ENCODE measurements at regions not wholly inside any gene's neighbourhood (a gene's known extent, or its start where the extent isn't known, plus 50 kb on each side); places are given as distances from the start of the nearest gene placed in this dataset.
"Not testable (repeated sequence)": the region's sequence is repeated elsewhere in the genome, so short reads cannot be mapped to it uniquely, and the experiment has no call there.

DNA sequence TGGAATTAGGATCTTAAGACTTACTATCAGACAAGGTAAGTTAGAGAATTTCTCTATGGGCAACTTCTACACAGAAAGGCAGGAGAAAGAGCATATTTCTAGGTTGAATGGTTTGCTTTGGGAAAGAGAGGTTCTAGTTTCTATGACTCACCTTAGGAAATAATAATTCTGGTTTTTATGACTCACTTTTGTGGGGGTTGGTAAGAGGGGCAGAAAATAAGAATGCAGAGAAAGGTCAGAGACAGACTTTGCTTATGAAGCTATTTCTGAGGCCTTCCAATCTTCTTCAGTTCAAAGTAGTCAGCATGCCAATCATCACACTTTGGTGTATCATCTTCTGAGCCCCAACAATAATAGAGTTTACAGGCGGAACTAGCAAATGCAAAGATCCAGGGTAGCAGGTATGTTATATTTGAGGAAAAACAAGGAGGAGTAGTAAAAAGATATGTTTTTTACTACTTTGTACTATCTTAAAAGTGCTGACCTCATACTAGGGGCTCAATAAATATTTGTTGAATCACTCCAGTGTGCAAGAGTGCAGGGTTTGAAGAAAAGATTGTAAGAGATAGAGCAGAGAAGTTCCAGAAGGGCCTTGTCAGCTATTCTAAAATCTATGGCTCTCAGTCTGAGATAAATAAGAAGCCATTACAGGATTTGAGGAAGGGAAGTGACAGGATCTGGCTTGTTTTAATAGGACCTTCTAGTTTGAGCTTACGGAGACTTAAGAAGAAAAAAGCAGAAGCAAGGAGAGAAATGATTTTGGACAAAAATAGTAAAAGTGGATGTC, 56.7 kb upstream of the LRFN5 start:
- no peaks in the 10 kb centered on the region for H3K4me1 ChIP-seq
- H3K27me3 ChIP-seq = no peaks in the 10 kb centered on the region
- no peak for TF ChIP-seq CTCF (IDR thresholded peaks at IDR 0.05; ENCODE audit: low read depth, low read length)
- H3K4me3 ChIP-seq (ENCODE audit: low read depth, low read length) = no peak overlapping the region
- H3K9me3 ChIP-seq = no peaks in the 10 kb centered on the region
- H3K36me3 ChIP-seq = no peaks in the 10 kb centered on the region
- DNase-seq = no peak

DNA sequence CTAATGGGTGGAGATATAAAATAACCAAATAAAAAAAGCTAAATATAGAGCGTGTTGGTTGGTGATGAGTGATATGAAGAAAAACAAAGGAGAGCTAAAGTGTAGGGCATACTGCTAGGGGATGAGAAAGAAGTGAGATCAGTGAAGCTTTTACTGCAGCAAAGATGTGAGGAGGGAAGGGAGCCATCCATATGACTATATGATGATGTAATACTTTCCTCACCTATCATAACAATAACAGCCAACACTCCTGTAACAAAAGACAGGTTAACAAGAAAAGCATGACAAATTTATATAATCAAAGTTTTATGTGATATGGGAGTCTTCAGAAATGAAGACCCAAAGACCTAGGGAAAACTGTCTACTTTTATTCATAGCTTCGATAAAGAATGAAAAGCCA, 57.4 kb upstream of the LRFN5 start:
- no peak for TF ChIP-seq CTCF (IDR thresholded peaks at IDR 0.05; ENCODE audit: low read depth, low read length)
- no peaks in the 10 kb centered on the region for H3K36me3 ChIP-seq
- no peaks in the 10 kb centered on the region for H3K9me3 ChIP-seq
- no peak for DNase-seq
- H3K4me1 ChIP-seq = no peaks in the 10 kb centered on the region
- no peak overlapping the region for H3K4me3 ChIP-seq (ENCODE audit: low read depth, low read length)
- no peaks in the 10 kb centered on the region for H3K27me3 ChIP-seq

DNA sequence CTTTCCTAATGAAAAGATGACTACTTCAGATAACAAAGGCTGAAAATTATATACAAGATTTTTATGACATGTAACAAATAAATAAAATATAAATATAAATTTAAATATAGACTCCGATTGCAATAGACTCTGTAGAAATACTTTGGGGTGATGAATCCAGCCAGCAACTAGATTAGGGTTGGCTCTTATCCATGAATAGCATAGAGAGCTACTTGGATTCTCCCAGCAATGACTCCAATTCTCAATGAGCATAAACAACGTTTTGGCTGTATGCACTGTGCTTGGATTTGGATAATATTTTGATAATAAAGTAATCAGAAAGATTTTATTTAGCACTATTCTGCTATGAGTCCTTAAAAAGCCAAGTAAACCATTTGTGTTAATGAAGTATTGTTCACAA, 58.0 kb upstream of the LRFN5 start:
- Histone ChIP-seq H3K4me1 (no peaks in the 10 kb centered on the region), H3K9me3 (no peaks in the 10 kb centered on the region), H3K27me3 (no peaks in the 10 kb centered on the region), H3K4me3 (ENCODE audit: low read depth, low read length) (no peak overlapping the region), H3K36me3 (no peaks in the 10 kb centered on the region)
- no peak for TF ChIP-seq CTCF (IDR thresholded peaks at IDR 0.05; ENCODE audit: low read depth, low read length)
- DNase-seq = no peak

DNA sequence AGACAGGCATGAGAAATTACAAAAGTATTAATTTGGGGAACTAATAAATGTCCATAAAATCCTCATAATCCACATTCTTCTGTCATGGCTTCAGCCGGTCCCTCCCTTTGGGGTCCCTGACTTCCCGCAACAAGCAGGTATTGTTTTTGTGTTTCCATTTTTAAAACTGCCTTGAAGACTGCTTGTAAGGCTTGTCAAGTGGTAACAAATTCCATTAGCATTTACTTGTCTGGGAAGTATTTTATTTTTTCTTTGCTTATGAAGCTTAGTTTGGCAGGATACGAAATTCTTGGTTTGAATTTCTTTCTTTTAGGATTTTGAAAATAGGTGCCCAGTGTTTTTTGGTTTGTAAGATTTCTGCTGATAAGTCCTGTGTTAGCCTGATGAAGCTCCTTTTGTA, 65.3 kb upstream of the LRFN5 start:
- TF ChIP-seq CTCF (IDR thresholded peaks at IDR 0.05; ENCODE audit: low read depth, low read length) = no peak
- Histone ChIP-seq H3K4me3 (ENCODE audit: low read depth, low read length) (no peak overlapping the region), H3K4me1 (no peaks in the 10 kb centered on the region), H3K9me3 (no peaks in the 10 kb centered on the region), H3K27me3 (no peaks in the 10 kb centered on the region), H3K36me3 (no peaks in the 10 kb centered on the region)
- DNase-seq = no peak

DNA sequence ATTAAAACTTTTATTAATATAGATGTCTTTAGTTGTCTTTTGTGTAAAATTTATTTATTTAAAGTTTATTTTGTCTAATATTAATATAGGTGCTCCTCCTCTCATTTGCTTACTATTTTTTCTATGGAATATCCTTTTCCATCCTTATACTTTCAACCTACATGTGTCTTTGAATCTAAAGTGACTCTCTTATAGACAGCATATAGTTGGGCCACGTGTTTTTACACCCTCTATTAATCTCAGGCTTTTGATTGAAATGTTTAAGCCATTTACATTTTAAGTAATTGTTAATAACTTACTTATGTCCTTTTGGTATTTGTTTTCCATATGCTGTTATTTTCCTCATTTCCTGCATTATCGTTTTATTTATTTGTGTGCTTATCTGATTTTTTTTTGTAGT, 74.4 kb upstream of the LRFN5 start:
- H3K4me1 ChIP-seq = no peaks in the 10 kb centered on the region
- no peak for TF ChIP-seq CTCF (IDR thresholded peaks at IDR 0.05; ENCODE audit: low read depth, low read length)

DNA sequence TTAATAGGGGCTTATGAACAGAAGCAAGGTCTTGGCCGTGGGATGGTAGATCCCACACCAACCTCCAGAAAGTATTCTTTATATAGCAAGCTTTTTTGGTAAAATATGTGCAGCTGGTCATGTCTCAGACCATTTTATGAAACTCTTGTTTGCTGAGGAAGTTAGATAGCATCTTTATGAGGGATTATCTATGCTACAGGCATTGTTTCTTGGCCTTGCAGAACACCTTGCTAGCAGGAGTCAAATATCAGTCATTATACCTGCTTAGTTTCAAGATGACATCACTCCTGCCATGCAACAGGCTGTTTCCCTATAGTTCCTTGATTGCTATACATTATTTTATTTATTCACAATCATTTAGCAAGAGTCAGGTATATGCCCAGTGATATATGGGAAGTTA, 84.8 kb upstream of the LRFN5 start:
- Histone ChIP-seq H3K27me3 (no peaks in the 10 kb centered on the region), H3K9me3 (no peaks in the 10 kb centered on the region), H3K4me1 (no peaks in the 10 kb centered on the region), H3K36me3 (no peaks in the 10 kb centered on the region), H3K4me3 (ENCODE audit: low read depth, low read length) (no peak overlapping the region)
- DNase-seq = no peak
- no peak for TF ChIP-seq CTCF (IDR thresholded peaks at IDR 0.05; ENCODE audit: low read depth, low read length)

More for the DNA sequence above, 74.4 kb upstream of the LRFN5 start:
- Histone ChIP-seq H3K9me3 (no peaks in the 10 kb centered on the region), H3K27me3 (no peaks in the 10 kb centered on the region), H3K36me3 (no peaks in the 10 kb centered on the region), H3K4me3 (ENCODE audit: low read depth, low read length) (no peak overlapping the region)
- no peak for DNase-seq

DNA sequence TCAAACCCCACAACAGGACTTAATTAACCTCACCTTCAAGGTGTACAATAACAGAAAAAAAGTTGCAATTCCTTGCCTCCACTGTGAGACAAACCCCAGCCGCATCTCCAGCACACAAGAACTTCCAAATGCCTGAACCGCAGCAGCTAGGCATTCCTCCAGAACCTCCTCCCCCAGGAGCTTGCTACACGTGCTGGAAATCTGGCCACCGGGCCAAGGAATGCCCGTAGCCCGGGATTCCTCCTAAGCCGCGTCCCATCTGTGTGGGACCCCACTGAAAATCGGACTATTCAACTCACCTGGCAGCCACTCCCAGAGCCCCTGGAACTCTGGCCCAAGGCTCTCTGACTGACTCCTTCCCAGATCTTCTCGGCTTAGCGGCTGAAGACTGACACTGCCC, 88.6 kb upstream of the LRFN5 start:
- not testable (repeated sequence) for H3K27me3 ChIP-seq; H3K4me3 ChIP-seq (ENCODE audit: low read depth, low read length); H3K36me3 ChIP-seq; DNase-seq; H3K9me3 ChIP-seq; H3K4me1 ChIP-seq

All from BE2C (cell line).